Medulla oblongata (tissue), 1 donor: ENCODE measurements at regions not wholly inside any gene's neighbourhood (a gene's known extent, or its start where the extent isn't known, plus 50 kb on each side); places are given as distances from the start of the nearest gene placed in this dataset.
A peak's percentile ranks its signal among the peaks of the same experiment; 100 is the strongest.

ENCODE experiments used
- DNase-seq: peaks from one replicate; pipeline ENCODE4 v3.0.0-alpha.2; 2015; ENCODE audit errors: extremely low spot score

DNA sequence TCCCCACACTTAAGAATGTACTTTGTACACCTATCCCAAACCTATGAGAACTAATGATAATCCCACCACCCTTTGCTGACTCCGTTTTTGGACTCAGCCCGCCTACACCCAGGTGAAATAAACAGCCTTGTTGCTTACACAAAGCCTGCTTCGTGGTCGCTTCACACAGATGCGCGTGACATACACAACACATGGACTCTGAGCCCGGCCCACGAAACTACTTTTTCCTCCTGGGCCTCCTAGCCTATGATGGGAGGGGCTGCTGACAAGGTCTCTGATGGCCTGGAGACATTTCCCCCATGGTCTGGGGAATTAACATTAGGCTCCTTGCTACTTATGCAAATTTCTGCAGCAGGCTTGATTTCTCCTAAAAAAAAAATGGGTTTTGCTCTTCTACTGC is 1176.4 kb upstream of the RAG2 start:
- no peak for DNase-seq

DNA sequence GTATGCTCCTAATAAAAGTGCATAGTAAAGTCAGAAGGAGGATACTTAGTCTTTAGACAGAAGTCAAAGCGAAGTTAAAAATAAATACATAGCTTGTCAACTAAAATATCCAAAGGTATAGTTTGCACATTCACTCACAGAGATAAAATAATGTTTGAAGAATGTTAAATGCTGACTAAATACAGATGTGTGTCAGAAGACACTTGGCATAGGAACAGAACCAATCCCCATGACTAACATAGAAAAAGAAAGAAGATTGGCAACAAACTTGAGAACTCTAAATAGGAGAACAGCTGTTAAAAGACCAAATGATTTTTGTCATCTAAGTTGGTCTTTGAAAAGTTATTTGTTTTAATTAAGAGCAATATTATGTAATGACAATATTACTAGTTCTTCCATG is 1172.1 kb upstream of the RAG2 start:
- no peak for DNase-seq

DNA sequence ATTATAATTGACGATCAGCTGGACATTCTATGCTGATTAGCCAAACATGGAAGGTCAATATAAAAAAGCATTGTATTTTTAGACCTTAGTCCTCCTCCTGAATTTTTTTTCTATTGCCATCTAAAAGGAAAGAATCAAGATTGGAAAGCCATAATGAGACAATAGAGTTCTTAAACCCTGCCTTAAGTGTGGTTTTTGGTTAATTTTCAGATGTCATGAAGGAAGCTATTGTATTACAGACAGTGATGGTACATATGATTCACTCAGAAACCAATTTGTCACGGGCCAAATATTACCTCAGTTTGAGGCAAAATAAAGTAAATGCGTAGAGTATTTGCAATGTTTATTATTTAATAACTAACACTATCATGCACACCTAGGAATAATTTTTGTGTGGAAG is 1164.0 kb upstream of the RAG2 start:
- no peak for DNase-seq

DNA sequence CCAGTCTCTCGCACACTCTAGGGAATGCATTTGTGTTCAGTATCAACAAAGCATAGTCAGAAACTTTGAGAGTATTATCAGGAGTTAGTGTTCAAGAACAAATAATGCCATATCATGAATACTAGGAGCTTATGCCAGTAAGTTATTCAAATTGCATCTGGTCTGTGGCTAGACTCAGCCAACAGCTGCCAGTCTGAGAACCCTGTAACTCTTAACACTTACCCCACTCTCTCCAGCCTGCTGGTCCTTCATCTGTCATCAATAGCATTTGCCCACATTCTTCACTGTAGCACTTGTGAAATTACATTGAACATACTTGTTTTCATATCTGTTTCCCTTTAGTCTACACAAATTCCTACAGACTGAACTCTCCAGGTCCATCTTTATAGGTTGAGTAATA is 1157.5 kb upstream of the RAG2 start:
- no peak for DNase-seq

DNA sequence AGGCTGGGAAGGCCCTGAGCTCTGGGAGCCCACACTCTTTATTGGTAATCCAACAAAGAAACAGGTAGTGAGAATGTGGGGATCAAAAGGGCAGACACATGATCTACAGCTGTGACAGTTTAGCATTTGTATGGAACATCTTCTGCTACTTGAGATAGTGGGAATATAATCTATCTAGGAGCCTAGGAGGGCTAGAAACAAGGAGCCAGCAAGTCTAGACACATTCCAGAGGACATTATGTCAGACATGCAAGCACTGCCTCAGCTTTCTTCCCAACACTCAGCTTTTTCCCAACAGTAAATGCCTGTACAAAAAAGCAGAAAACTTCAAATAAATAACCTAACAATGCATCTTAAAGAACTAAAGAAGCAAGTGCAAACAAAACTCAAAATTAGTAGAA is 1150.6 kb upstream of the RAG2 start:
- DNase-seq = no peak

DNA sequence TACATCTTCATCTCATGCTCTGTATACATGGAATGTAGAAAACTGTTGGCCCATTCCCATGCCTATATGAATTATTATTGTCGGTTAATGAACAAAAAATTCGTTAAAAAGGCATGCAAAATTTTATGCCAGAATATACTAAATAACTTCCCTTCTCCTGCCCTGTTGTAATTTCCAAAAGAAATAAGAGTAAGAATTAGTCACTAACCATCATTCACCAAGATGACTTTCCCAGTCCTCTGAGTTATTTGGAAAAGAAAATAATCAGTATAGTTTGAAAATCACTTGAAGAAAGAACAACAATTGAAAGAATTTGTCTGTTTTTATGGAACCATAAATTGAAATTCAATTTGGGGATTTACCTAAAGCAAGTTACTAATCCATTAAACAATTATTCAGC is 1149.1 kb upstream of the RAG2 start:
- no peak for DNase-seq

DNA sequence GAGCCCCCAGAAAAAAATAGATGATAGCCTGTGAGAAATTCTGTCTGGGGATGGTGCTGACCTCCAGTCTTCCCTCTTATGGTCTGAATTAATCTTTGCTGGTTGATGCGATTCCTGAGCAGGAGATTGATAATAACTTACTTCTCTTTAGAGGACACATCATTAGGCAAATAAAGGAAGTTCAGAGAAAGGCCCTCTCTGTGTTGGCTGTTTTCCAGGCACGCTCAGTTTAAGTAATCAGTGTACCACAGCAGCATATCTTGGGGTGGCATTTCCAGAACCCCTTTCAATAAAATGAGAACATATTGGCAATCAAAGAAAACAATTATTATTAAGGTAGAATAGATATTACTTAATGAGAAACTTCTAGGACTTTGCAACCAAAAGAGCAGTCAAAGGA is 1129.3 kb upstream of the RAG2 start:
- DNase-seq = no peak

DNA sequence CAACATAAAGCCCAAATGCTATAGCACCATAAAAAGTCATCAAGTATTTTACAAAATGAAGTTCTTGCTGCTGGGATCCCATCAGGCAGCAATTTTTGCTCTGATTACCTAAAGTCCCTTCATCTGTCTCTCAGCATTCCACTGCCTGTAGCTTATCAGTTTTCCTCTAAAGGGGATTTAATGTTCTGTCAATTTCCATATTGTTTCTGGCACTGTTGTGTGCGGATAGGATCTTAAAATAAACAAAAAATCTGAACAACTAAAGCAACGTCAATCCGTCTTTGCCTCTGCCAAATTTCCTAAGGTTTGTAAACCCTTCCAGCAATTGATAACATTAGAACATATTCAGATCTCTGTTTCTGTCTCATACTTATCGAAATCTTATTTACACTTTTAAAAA is 1126.3 kb upstream of the RAG2 start:
- DNase-seq = no peak

DNA sequence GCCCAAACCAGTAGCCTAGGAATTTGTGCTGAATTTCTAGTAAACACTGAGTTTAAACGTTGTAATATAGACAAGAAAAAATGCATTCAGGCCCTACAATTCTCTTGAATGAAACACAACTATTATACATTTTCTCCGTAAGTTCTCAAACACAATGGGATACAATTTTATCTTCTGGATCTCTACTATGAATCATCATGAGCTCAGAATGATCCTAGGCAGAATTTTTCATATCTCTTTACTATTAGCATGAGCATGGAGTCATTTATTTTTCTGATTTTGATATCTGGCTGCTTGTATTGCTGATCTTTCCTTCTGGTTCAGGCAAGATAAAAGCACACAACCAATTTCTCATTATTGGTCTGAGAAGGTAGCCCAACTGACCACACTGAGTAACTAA is 1123.4 kb upstream of the RAG2 start:
- no peak for DNase-seq

DNA sequence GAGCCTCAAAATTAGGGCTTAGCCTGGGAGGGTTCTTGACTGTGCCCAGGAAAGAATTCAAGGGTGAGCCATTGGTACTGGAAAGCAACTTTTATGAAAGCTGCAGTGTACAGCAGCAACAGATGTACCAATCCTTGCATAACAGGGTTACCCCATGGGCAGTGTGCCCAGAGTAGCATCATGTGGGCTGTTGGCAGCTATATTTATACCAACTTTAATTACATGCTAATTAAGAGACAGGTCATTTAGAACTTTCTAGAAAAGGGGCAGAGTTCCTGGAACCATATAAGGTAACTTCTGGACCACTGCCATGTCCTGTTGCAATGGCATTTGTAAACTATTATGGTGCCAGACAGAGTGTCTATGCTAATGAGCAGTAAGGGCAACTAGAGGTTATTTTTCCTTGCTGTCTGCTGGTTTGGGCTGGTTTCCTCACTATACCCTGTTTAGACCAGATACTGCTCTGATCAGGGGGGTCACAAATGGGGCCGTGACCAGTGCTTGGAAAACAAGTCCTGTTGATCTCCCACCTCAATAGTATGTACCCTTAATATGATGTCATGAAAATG is 1120.5 kb upstream of the RAG2 start:
- no peak for DNase-seq

DNA sequence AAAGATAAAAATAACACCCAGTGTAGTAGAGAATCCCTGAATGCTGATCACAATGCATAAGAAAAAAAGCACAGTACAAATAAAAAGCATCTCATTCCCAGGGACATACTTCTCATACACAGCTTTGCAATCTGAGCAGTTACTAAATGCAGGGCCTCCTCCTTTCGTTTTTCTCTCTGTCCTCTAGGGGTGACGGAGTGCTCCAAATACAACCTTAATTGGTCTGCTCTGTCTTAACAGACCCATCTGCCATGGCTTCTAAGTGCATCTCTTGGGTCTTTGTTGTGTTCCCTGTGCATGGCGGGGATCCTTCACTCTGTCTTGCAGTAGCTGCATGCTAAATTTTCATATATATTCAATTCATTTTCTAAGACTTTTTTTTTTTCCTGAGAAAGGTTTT is 1114.2 kb upstream of the RAG2 start:
- peak; percentile 8 for DNase-seq

DNA sequence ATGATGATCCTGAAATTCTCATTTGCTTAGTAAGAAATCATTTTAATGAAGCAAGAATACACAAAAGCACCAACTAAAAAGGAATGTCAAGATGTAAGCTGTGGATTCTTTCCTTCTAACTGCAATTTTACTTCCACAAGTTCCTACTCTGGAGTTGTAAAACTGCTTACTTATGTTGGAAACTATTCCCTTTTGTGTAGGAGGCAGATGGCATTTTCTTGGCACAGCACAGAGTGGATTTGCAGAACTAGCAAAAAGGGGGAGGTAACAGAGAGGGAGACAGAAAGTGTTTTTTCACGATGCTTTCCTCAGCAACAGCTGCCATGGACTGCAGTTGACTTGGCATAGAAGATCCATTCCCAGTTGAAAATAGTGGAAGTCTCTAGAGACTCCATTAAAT is 1112.0 kb upstream of the RAG2 start:
- no peak for DNase-seq

DNA sequence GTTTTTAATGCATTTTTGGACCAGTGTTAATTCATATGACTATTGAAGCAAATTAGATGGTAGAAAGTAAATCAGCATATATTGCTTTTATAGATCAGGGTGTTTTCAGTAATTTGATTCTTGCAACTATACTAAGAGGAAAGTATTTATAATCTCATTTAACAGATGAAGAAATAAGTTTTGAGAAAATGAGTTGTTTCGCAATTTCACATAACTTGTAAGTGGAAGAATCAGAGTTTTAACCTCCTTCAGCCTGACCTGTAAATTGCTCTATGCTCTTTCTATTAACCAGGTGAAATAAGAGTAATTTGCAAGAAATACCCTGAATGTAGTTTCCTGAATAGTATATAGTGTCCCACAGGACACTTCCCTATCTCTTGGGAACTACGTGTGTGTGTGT is 1106.8 kb upstream of the RAG2 start:
- no peak for DNase-seq

DNA sequence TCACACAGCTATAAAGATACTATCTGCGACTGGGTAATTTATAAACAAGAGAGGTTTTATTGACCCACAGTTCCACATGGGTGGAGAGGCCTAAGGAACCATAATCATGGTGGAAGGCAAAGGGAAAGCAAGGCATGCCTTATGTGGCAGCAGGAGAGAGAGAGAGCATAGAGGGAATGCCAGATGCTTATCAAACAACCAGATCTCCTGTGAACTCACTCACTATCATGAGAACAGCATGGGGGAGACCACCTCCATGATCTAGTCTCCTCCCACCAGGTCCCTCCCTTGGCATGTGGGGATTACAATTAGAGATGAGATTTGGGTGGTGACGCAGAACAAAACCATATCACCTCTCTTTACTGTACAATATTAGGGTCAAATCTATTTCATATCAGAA is 1101.6 kb upstream of the RAG2 start:
- no peak for DNase-seq

DNA sequence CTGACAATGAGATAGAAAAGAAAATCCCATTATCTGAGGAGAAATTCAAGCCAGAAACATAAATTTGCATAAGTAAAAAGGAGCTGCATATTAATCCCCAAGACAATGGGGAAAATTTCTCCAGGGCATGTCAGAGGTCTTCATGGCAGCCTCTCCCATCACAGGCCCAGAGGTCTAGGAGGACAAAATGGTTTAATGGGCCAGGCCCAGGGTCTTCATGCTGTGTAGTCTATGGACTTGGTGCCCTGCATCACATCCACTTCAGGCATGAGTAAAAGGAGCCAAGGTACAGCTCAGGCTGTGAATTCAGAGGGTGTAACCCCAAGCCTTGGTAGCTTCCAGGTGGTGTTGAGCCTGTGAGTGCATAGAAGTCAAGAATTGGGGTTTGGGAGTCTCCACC is 1097.2 kb upstream of the RAG2 start:
- DNase-seq = no peak

DNA sequence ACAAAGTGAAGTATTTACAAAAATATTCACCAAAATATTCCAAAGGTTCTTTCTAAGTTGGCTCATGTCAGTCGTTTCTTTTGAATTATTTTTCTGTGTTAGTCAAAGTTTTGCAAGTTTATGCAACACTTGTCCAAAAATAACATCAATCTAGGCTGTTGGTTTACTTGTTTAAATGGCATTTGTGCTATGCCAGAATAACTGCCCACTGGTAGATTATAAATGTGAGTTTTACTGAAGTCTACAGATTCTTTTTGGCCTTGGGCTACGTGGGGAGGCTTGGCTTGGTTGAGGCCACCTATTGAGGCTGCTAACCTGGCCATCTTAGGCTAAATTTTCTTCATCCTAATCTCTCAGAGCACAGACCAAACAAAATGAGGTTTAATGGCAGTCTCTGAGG is 1091.9 kb upstream of the RAG2 start:
- no peak for DNase-seq

DNA sequence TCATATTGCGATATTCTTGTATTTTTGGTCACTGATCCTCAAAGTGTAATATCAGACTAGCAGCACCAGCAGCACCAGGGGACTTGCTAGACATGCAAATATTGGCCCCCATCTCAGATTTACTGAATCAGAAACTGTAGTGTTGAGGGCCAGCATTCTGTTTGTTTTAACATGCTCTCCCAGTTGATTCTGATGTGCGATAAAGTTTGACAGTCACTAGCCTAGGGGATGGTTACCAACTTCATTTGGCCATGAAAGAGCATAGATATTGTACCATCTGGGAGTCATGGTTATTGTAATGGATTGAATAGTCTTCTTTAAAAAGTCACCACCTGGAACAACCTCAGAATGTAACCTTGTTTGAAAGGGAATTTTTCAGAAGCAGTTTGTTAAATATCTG is 1090.4 kb upstream of the RAG2 start:
- DNase-seq = no peak

DNA sequence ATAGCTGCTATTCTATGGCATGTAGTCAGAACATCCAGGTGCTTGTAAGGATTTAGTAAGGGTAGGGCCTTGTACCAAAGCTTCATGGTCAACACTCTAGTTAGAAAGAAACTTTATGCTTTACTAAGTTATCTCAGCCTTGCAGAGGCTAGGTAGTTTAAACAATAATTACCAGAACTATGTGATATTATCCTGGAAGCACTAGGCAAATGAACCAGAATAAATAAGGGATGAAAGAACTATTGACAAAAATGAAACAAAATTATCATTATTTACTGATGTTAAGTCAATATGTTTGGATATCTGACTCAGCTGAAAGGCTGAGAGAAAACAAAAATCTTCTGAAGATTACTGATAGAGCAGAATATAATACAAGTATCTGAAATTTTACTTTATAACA is 1089.1 kb upstream of the RAG2 start:
- DNase-seq = no peak

DNA sequence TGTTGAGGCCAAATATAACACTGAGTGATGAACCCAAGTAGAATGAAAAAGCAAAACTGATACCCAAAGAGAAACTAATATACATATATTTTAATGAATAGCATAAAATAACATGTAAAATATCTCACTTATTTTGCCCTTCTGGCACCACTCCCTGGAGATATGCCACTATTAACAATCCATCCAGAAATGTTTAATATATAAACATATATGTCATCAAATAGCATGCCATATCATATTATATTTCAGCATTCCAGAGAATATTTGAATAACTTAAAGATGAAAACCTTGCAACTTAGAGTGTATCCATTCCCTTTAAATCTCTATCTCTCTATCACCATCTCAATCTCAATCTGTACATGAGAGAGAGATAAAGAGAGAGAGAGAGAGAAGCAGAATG is 1073.3 kb upstream of the RAG2 start:
- no peak for DNase-seq

DNA sequence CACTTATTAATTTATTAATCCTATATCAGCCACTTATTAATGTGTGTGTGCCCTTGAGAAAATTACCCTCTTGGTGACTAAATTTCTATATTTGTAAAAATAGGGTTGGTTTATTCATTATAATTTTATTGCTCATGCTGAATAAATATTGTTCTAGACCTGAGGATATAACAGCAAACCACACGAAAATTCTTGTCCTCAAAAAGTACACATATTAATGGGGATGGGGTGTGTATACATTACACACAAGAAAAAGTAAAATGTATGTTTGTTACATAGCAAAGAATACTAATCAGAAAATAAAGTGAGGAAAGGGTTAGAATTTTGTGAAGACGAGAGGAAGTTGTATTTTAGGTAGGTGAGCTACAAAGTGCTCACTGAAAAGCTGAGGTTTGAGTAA is 1068.9 kb upstream of the RAG2 start:
- DNase-seq = no peak

DNA sequence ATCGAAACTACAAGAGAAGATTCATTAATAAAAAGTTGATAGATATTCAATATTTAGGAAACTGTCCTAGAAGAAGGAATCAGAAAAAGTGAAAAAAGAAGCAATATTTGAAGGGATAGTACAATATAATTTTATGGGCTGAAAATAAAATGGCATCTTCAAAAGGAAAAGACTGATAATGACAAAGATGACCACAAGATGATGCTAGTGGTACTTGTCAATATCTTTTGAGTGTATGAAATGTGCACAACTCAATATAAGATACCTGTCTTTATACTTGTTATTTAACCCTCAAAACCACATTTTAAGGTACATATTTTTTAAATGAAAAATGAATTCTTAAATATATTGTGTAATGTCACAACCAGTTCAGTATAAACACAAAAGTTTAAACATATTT is 1059.6 kb upstream of the RAG2 start:
- DNase-seq = no peak

DNA sequence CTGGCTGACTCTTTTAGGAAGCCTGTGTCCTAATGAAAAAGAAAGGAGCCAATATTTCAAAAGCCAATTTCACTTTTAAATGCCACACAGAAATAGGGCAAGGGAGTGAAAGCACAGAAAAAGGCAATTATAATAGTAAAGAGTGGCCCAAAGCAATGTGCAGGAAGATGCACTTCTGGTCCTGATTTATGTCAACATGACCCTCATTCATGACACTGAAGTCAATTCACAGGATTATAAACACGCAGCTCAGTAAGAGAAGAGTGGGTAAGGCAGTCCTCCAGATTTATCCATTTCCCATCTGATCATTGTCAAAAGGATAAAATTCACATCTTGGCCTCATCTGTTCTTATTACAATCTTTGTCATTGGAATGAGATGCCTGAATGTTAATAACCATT is 1049.7 kb upstream of the RAG2 start:
- no peak for DNase-seq

DNA sequence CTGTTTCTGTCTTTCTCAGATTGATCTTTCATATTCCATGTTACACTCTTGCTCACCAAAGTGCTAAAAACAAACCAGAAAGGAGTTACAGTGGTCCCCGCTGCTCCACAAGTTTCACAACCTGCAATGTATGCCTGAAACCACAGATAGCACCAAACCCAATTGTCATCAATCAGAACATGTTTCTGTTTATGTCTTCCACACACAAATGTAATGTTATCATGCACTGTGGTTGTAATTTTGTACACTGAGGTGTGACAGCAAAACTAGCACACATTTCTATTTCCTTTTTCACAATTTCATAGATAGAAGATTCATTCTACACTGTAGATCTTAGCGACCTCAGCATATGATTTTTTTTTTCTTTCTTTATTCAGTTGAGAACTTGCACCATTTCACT is 1045.9 kb upstream of the RAG2 start:
- DNase-seq = no peak

DNA sequence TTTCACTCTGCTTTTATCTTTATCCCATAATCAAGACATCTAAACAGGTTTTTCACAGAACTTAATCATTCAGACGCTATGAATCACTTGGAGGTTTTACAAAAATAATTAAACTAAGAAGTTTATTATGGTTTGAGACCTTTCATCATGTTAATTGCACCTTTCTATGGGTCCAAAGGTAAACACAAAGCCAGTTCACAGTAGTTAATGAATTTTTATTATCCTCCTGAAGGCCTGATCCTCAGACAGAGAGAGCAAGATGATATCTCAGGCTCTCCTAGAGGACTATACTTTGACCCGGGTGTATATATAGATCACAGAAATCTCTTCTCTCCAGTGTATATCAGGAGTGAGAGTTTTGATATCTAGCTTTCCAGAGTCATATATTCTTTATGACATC is 1044.3 kb upstream of the RAG2 start:
- DNase-seq = no peak

DNA sequence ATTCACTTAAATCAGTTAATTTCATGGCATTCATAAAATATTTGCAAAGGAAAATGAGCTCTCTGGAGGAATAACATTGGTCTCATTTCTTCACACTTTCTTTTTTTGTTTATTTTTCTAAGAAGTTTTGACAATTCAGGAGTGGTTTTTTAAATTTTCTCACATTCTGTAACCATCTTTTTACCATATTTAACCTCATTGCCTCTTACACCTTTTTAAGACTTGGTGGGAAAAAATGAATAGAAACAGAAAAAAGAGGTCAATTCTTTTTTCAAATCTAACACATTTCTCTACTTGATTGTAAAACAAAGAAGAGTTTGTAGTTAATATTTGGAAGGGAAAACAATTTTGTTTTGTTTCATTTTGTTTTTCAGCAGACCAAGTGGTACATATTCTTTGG is 1034.7 kb upstream of the RAG2 start:
- DNase-seq = no peak
